Fibroblast of the aortic adventitia (primary cell): ENCODE measurements at regions not wholly inside any gene's neighbourhood (a gene's known extent, or its start where the extent isn't known, plus 50 kb on each side); places are given as distances from the start of the nearest gene placed in this dataset.

Source experiments
- DNase-seq: peaks from one replicate; pipeline ENCODE4 v3.0.0-alpha.2; 2010; ENCODE audit warnings: low read depth
- H3K4me3 ChIP-seq: 2 replicates; pipeline ENCODE4 v1.5.1; 2011; ENCODE audit warnings: low read depth, mild to moderate bottlenecking, control low read depth, low read length, moderate library complexity
- CTCF ChIP-seq: IDR thresholded peaks from 2 replicates; pipeline ENCODE4 v1.5.1; 2011; ENCODE audit warnings: mild to moderate bottlenecking, low read length, control low read depth, inconsistent platforms; ENCODE audit not compliant: insufficient read depth

- DNase-seq = no peak
- TF ChIP-seq CTCF = no peak
- no peak overlapping the region for H3K4me3 ChIP-seq
Observed at GRCh38 chr10:84065804-84066601, 73.3 kb upstream of the GHITM start.

- no peak overlapping the region for H3K4me3 ChIP-seq
- TF ChIP-seq CTCF = no peak
- DNase-seq = no peak
Observed at GRCh38 chr10:84074521-84074920, 64.8 kb upstream of the GHITM start.

GRCh38 chr10:84075226-84076046 is 63.9 kb upstream of the GHITM start:
- no peak overlapping the region for H3K4me3 ChIP-seq
- TF ChIP-seq CTCF = no peak
- no peak for DNase-seq

- no peak for TF ChIP-seq CTCF
- DNase-seq = peak; percentile 72
- no peak overlapping the region for H3K4me3 ChIP-seq
Observed at GRCh38 chr10:84076047-84076388, 63.3 kb upstream of the GHITM start.

GRCh38 chr10:84076540-84077195 is 62.6 kb upstream of the GHITM start:
- peak; percentile 45 for TF ChIP-seq CTCF
- peak; percentile 36 for DNase-seq
- no peak overlapping the region for H3K4me3 ChIP-seq

- H3K4me3 ChIP-seq = no peak overlapping the region
- TF ChIP-seq CTCF = no peak
- DNase-seq = no peak
Observed at GRCh38 chr10:84077768-84078167, 61.5 kb upstream of the GHITM start.
